Vagina (tissue), 2 donors: ENCODE measurements at regions not wholly inside any gene's neighbourhood (a gene's known extent, or its start where the extent isn't known, plus 50 kb on each side); places are given as distances from the start of the nearest gene placed in this dataset.

ENCODE experiments used
- DNase-seq, 2 donors: peaks; one replicate each; pipeline ENCODE4 v3.0.0-alpha.2; 2017; ENCODE audit errors: extremely low spot score in 2 of 2
- H3K27ac ChIP-seq: fragments of 200-600 bp; sonication (generic); one replicate; pipeline ENCODE4 v1.5.1; 2019
- H3K27me3 ChIP-seq: fragments of 200-600 bp; sonication (generic); one replicate; pipeline ENCODE4 v1.5.1; 2019
- H3K36me3 ChIP-seq, 2 donors: fragments of 200-600 bp; sonication (generic); one replicate each; pipeline ENCODE4 v1.5.1; 2017 to 2019
- H3K4me1 ChIP-seq: fragments of 200-600 bp; sonication (generic); one replicate; pipeline ENCODE4 v1.5.1; 2019
- H3K4me3 ChIP-seq, 2 donors: fragments of 200-600 bp; sonication (generic); 1 replicate in 1 of 2; 2 replicates in 1 of 2; pipeline ENCODE4 v1.5.1; 2016 to 2019
- H3K9me3 ChIP-seq: fragments of 200-600 bp; sonication (generic); one replicate; pipeline ENCODE4 v1.5.1; 2019
- POLR2A ChIP-seq, 2 donors: fragments of 450-650 bp; IDR thresholded peaks; one replicate each; pipeline ENCODE4 v1.6.1; 2017; ENCODE audit warnings: antibody characterized with exemption in 2 of 2, mild to moderate bottlenecking in 2 of 2, moderate library complexity in 2 of 2
- POLR2AphosphoS5 ChIP-seq, 2 donors: sonication (generic); formaldehyde crosslinking; IDR thresholded peaks; one replicate each; pipeline ENCODE4 v1.9.0; 2017; ENCODE audit warnings: antibody characterized with exemption in 2 of 2, mild to moderate bottlenecking in 2 of 2, low read depth in 1 of 2; ENCODE audit not compliant: insufficient read depth in 1 of 2
- intact Hi-C: fragments of 100-400 bp; cut with DNase I; formaldehyde crosslinking; loops from one replicate; pipeline ENCODE4 v1.15.1; 2023
- TF ChIP-seq, protein P1 (sequence below), 3 experiments: fragments of 450-650 bp in 2 of 3; fragments of 200-600 bp in 1 of 3; sonication (generic) in 1 of 3; IDR thresholded peaks; one replicate each; pipeline ENCODE4 v1.5.1; 2017 to 2019; ENCODE audit warnings: antibody characterized with exemption in 3 of 3, mild to moderate bottlenecking in 2 of 3, moderate library complexity in 2 of 3

DNA sequence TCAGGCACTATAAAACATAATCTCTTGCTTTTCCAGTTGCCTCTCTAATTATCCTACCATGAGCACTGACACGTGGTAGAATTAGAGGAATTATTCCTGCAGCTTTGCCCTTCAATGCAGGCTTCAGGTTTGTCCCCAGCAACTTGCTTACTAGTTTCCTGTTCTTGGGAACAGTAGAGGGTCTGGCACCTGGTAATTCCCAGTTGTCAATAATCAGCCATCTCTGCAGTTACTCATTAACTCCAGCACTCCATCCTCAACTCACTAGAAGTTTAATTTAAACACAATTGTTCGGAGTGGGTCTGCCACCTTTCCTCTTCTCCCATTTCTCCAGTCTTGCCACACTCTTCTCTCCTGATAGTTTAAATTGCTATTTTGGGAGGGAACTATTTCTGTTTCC, 324.3 kb upstream of the KIAA1217 start:
- Histone ChIP-seq H3K27me3 (no peaks in the 10 kb centered on the region), H3K27ac (no peak overlapping the region), H3K4me3 (no peak overlapping the region), H3K4me1 (no peaks in the 10 kb centered on the region), H3K36me3 (no peaks in the 10 kb centered on the region), H3K9me3 (no peaks in the 10 kb centered on the region)
- no peak for TF ChIP-seq POLR2A (IDR thresholded peaks at IDR 0.05)
- no peak for TF ChIP-seq POLR2AphosphoS5 (IDR thresholded peaks at IDR 0.05; ENCODE audit: insufficient read depth in 1 of 2, low read depth in 1 of 2)
- DNase-seq = no peak
- intact Hi-C loops = no loop called here

DNA sequence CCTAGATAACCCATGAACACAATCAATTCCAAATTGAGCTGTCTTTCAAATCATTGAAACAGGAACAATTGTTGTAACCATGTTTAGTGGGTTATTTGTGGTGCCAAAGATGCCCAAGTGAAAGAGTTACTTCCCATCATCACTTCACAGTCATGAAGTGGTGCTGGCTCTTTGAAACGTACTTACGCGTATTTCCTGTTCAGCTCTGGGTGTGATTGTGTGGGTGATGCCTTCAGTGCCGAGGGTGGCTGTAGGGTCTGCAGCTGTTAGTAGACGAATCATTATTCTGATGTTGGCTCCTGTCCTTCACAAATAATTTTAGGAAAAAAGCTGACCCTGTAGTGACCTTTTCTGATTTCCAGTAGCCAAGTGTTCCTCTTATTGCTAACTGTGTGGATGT, 323.1 kb upstream of the KIAA1217 start:
- no peaks in the 10 kb centered on the region for H3K27me3 ChIP-seq
- H3K4me1 ChIP-seq = no peaks in the 10 kb centered on the region
- intact Hi-C loops = no loop called here
- no peak overlapping the region for H3K4me3 ChIP-seq
- no peaks in the 10 kb centered on the region for H3K9me3 ChIP-seq
- H3K36me3 ChIP-seq = no peaks in the 10 kb centered on the region
- no peak overlapping the region for H3K27ac ChIP-seq
- TF ChIP-seq POLR2AphosphoS5 (IDR thresholded peaks at IDR 0.05; ENCODE audit: insufficient read depth in 1 of 2, low read depth in 1 of 2) (no peak), POLR2A (IDR thresholded peaks at IDR 0.05) (no peak)
- TF ChIP-seq, protein P1, sequence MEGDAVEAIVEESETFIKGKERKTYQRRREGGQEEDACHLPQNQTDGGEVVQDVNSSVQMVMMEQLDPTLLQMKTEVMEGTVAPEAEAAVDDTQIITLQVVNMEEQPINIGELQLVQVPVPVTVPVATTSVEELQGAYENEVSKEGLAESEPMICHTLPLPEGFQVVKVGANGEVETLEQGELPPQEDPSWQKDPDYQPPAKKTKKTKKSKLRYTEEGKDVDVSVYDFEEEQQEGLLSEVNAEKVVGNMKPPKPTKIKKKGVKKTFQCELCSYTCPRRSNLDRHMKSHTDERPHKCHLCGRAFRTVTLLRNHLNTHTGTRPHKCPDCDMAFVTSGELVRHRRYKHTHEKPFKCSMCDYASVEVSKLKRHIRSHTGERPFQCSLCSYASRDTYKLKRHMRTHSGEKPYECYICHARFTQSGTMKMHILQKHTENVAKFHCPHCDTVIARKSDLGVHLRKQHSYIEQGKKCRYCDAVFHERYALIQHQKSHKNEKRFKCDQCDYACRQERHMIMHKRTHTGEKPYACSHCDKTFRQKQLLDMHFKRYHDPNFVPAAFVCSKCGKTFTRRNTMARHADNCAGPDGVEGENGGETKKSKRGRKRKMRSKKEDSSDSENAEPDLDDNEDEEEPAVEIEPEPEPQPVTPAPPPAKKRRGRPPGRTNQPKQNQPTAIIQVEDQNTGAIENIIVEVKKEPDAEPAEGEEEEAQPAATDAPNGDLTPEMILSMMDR (IDR thresholded peaks at IDR 0.05) = no peak
- DNase-seq = no peak

DNA sequence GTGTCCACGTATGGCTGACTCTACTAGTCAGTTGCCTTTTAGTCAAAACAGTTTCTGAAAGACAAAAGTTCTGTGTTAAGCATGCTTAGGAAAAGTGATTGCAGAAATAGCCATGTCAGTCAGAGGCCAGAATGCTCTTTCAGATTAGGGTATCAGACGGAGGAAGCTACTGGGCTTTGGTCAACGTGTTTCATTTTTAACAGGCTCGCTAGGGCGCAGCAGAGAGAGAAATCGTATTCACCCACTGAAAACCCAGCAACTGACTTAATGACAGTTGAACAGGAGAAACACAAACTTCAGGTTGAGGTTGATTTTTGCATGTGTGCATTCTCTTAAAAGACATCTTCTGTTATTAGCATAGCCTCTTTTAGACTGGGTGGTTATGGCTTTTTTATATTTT, 322.6 kb upstream of the KIAA1217 start:
- no peaks in the 10 kb centered on the region for H3K36me3 ChIP-seq
- no peaks in the 10 kb centered on the region for H3K27me3 ChIP-seq
- intact Hi-C loops = no loop called here
- no peak overlapping the region for H3K27ac ChIP-seq
- no peak overlapping the region for H3K4me3 ChIP-seq
- TF ChIP-seq, protein P1 (IDR thresholded peaks at IDR 0.05) = no peak
- no peak for TF ChIP-seq POLR2A (IDR thresholded peaks at IDR 0.05)
- no peak for TF ChIP-seq POLR2AphosphoS5 (IDR thresholded peaks at IDR 0.05; ENCODE audit: insufficient read depth in 1 of 2, low read depth in 1 of 2)
- H3K9me3 ChIP-seq = no peaks in the 10 kb centered on the region
- DNase-seq = no peak
- no peaks in the 10 kb centered on the region for H3K4me1 ChIP-seq

DNA sequence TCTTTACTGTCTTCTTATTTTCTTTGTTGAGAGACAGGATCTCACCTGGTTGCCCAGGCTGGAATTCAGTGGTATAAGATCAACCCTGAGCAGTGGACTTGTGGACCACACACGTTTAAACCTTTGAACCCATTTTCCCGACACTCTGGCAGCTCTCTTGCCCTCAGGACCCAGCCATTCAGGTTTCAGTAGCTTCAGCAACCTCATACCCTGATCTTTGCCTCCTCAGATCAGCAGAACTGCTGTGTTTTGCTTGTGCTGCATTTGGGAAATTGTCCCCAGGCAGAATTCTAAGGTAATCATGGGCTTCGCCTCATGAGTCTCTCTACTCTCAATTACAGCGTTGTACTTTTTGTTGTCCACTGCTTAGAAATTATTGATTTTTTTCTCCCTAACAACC, 317.6 kb upstream of the KIAA1217 start:
- intact Hi-C loops = no loop called here

DNA sequence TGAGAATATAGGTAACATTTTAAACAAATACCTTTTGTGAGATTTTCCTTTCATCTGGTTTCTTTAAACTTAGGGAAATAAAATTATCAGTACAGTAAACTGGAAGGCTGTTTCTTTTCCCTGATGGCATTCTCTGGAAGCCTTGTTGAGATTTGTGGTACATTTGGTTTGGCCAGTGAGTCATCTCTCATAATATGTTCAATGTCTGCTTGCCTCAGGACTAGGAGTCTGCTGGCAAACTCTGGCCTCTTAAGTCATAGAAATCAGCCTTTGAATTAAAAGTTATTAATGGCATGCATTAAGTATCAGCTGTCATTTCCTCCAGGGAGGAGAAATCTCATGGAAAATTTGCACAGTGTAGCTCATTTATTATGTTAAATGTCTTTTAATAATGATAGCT, 316.6 kb upstream of the KIAA1217 start:
- no peak for DNase-seq
- intact Hi-C loops = no loop called here

More for the DNA sequence above, 317.6 kb upstream of the KIAA1217 start:
- Histone ChIP-seq H3K9me3 (no peaks in the 10 kb centered on the region), H3K36me3 (no peaks in the 10 kb centered on the region), H3K27me3 (no peaks in the 10 kb centered on the region), H3K4me1 (no peaks in the 10 kb centered on the region), H3K27ac (no peak overlapping the region), H3K4me3 (no peak overlapping the region)
- TF ChIP-seq, protein P1 (IDR thresholded peaks at IDR 0.05) = no peak
- TF ChIP-seq POLR2A (IDR thresholded peaks at IDR 0.05) (no peak), POLR2AphosphoS5 (IDR thresholded peaks at IDR 0.05; ENCODE audit: insufficient read depth in 1 of 2, low read depth in 1 of 2) (no peak)
- DNase-seq = no peak

DNA sequence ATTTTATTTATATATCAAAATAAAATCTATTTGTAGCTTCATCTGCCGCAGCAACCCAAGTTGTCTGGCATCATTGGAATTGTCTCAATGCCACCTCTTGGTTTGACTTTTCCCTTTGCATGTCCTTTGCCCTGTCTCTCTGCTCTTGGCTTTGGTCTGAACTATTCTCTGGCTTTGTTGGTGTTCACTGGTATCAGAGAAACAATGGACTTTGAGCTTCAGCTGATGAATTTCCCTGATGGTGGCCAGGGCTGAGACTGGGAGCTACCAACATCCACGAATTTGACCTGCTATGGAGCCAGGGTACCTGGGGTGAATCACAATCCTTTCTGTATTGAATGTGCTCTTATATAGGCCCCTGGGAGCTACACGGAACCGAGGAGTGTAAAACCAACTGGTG, 311.7 kb upstream of the KIAA1217 start:
- Histone ChIP-seq H3K27ac (no peak overlapping the region), H3K27me3 (no peaks in the 10 kb centered on the region), H3K4me3 (no peak overlapping the region), H3K9me3 (no peaks in the 10 kb centered on the region), H3K36me3 (no peaks in the 10 kb centered on the region), H3K4me1 (no peaks in the 10 kb centered on the region)
- intact Hi-C loops = no loop called here
- no peak for DNase-seq
- TF ChIP-seq POLR2AphosphoS5 (IDR thresholded peaks at IDR 0.05; ENCODE audit: insufficient read depth in 1 of 2, low read depth in 1 of 2) (no peak), POLR2A (IDR thresholded peaks at IDR 0.05) (no peak)
- TF ChIP-seq, protein P1 (IDR thresholded peaks at IDR 0.05) = no peak

More for the DNA sequence above, 316.6 kb upstream of the KIAA1217 start:
- Histone ChIP-seq H3K36me3 (no peaks in the 10 kb centered on the region), H3K4me3 (no peak overlapping the region), H3K27ac (no peak overlapping the region), H3K4me1 (no peaks in the 10 kb centered on the region), H3K27me3 (no peaks in the 10 kb centered on the region), H3K9me3 (no peaks in the 10 kb centered on the region)
- TF ChIP-seq POLR2A (IDR thresholded peaks at IDR 0.05) = no peak
- TF ChIP-seq POLR2AphosphoS5 (IDR thresholded peaks at IDR 0.05; ENCODE audit: insufficient read depth in 1 of 2, low read depth in 1 of 2) = no peak
